Nephron (organoid): ENCODE measurements at regions not wholly inside any gene's neighbourhood (a gene's known extent, or its start where the extent isn't known, plus 50 kb on each side); places are given as distances from the start of the nearest gene placed in this dataset.

Source experiments
- H3K27ac Mint-ChIP-seq, 3 experiments: 2 replicates each; pipeline ENCODE4 v1.8.0; 2020; ENCODE audit warnings: mixed read lengths in 3 of 3, mild to moderate bottlenecking in 2 of 3, moderate library complexity in 1 of 3
- H3K27me3 Mint-ChIP-seq: 2 replicates; pipeline ENCODE4 v1.8.0; 2021; ENCODE audit warnings: low read depth, mild to moderate bottlenecking, moderate library complexity, mixed read lengths
- H3K36me3 Mint-ChIP-seq: 2 replicates; pipeline ENCODE4 v1.8.0; 2020; ENCODE audit warnings: low read depth, mixed read lengths
- H3K4me1 Mint-ChIP-seq: 2 replicates; pipeline ENCODE4 v1.8.0; 2020; ENCODE audit warnings: mixed read lengths
- H3K4me3 Mint-ChIP-seq, 3 experiments: 2 replicates each; pipeline ENCODE4 v1.8.0; 2020; ENCODE audit warnings: mild to moderate bottlenecking in 3 of 3, mixed read lengths in 3 of 3, moderate library complexity in 2 of 3
- H3K9me3 Mint-ChIP-seq: 2 replicates; pipeline ENCODE4 v1.8.0; 2020; ENCODE audit warnings: mixed read lengths
- CTCF ChIP-seq, 3 experiments: fragments of 200-600 bp; sonication (generic); IDR thresholded peaks; one replicate each; pipeline ENCODE4 v1.5.0; 2021; ENCODE audit warnings: antibody characterized with exemption in 3 of 3; ENCODE audit not compliant: unreplicated experiment in 3 of 3

GRCh38 chr7:54883576-54883975 lies 124.6 kb upstream of the SEC61G start:
- H3K9me3 Mint-ChIP-seq: no peaks in the 10 kb centered on the region
- H3K4me1 Mint-ChIP-seq: peaks cover 17% of the 10 kb centered on the region
- no peak for TF ChIP-seq CTCF (IDR thresholded peaks at IDR 0.05; ENCODE audit: unreplicated experiment in 3 of 3)
- H3K27me3 Mint-ChIP-seq: no peaks in the 10 kb centered on the region
- H3K36me3 Mint-ChIP-seq: no peaks in the 10 kb centered on the region
- no peak overlapping the region for H3K4me3 Mint-ChIP-seq
- no peak overlapping the region for H3K27ac Mint-ChIP-seq

DNA sequence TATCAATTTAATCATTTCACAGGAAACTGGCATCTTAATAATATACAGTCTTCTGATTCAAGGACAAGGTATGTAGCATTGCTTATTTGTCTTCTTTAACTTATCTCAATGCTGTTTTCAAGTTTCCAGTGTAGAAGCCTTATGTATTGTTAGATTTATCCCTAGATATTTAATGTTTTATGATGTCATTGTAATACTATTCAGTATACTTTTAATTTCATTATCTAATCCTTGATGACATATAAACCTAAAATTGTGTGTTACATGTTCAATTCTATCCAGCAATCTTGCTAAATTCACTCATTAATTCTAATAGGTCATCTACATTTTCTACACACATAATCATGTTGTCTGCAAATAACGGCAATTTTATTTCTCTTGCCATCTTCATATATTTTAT lies 126.3 kb upstream of the SEC61G start:
- no peaks in the 10 kb centered on the region for H3K36me3 Mint-ChIP-seq
- H3K4me1 Mint-ChIP-seq: peaks cover 10% of the 10 kb centered on the region
- no peaks in the 10 kb centered on the region for H3K27me3 Mint-ChIP-seq
- no peak overlapping the region for H3K27ac Mint-ChIP-seq
- TF ChIP-seq CTCF (IDR thresholded peaks at IDR 0.05; ENCODE audit: unreplicated experiment in 3 of 3): no peak
- H3K9me3 Mint-ChIP-seq: no peaks in the 10 kb centered on the region
- H3K4me3 Mint-ChIP-seq: no peak overlapping the region

DNA sequence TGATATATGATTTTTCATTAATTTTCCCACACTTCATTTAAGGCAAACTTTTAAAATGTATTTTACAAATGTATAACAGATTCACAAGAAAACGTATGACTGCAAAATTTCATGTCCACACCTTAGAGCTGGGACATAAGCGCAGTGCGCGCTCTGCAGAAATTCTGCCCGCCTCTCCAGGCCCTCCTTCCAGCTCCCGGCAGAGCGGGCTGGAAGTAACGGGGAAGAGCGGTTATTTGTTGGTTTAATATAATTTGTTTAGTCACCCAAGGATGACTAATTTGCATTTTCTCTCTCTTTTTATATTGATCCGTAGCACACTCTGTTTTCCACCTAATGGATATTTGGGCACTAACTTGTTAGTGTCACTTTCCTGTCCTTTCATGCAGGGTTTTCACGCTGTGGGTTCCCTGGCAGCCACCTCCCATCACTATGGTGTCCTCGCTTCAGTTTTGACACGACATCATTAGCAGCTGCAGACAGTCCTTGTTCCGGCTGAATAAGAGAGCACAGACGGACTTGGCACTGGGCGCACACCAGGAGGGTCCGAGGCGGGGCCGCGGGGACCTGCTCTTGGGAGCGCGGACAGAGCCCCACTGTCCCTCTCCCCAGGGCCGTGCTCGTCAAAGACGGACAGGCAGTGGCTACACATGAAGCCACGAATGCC lies 129.2 kb upstream of the SEC61G start:
- Mint-ChIP-seq H3K4me1 (peaks cover 10% of the 10 kb centered on the region), H3K36me3 (no peaks in the 10 kb centered on the region), H3K27me3 (no peaks in the 10 kb centered on the region), H3K9me3 (no peaks in the 10 kb centered on the region), H3K4me3 (peak overlapping the region; percentile 68 to 79 (median 71)), H3K27ac (no peak overlapping the region)
- TF ChIP-seq CTCF (IDR thresholded peaks at IDR 0.05; ENCODE audit: unreplicated experiment in 3 of 3): no peak

- Mint-ChIP-seq H3K4me3 (peak overlapping the region; percentile 68 to 79 (median 71)), H3K27ac (no peak overlapping the region), H3K9me3 (no peaks in the 10 kb centered on the region), H3K27me3 (no peaks in the 10 kb centered on the region), H3K36me3 (no peaks in the 10 kb centered on the region), H3K4me1 (peaks cover 10% of the 10 kb centered on the region)
- TF ChIP-seq CTCF (IDR thresholded peaks at IDR 0.05; ENCODE audit: unreplicated experiment in 3 of 3): no peak
Measured at GRCh38 chr7:54888734-54889082, 129.7 kb upstream of the SEC61G start.

GRCh38 chr7:54897891-54898290 lies 120.9 kb upstream of the EGFR start:
- no peak for TF ChIP-seq CTCF (IDR thresholded peaks at IDR 0.05; ENCODE audit: unreplicated experiment in 3 of 3)
- no peaks in the 10 kb centered on the region for H3K4me1 Mint-ChIP-seq
- no peaks in the 10 kb centered on the region for H3K36me3 Mint-ChIP-seq
- no peak overlapping the region for H3K27ac Mint-ChIP-seq
- H3K27me3 Mint-ChIP-seq: peaks cover 5% of the 10 kb centered on the region
- H3K4me3 Mint-ChIP-seq: no peak overlapping the region
- H3K9me3 Mint-ChIP-seq: no peaks in the 10 kb centered on the region

DNA sequence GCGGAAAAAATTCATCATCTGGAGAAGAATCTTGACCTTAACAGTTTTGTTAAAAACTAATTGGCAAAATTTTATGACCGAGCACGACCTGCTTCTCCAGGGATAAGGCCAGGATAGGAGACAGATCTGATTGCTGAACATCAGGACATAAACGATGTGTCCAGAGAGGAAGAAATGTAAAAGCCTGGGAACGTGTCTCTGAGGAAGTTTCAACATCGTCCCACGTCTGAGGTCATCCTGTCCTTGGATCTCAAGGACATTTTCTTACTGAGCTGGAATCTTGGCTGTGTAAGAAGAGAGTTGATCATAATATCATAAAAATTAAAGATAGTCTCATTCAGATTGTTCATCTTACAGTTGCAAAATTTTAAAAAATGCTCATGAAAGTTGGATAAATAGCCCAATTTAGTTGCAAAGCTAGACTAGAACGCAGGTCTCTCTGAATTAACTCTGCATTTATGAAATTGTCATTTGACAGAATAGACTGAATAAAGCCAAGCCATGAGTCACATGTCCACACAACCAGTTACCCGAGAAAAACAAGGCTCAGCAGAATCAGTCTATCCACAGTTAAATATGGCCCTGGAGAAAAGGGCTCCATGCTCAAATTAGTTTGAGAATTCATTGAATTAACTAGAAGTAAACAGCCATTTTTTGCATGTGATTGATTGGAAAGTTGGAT lies 120.0 kb upstream of the EGFR start:
- peaks cover 5% of the 10 kb centered on the region for H3K27me3 Mint-ChIP-seq
- H3K4me3 Mint-ChIP-seq: no peak overlapping the region
- H3K9me3 Mint-ChIP-seq: no peaks in the 10 kb centered on the region
- H3K36me3 Mint-ChIP-seq: no peaks in the 10 kb centered on the region
- H3K27ac Mint-ChIP-seq: no peak overlapping the region
- TF ChIP-seq CTCF (IDR thresholded peaks at IDR 0.05; ENCODE audit: unreplicated experiment in 3 of 3): no peak
- H3K4me1 Mint-ChIP-seq: peaks cover 2% of the 10 kb centered on the region
